Cardiac muscle cell (in vitro differentiated cells and primary cell): ENCODE measurements at regions not wholly inside any gene's neighbourhood (a gene's known extent, or its start where the extent isn't known, plus 50 kb on each side); places are given as distances from the start of the nearest gene placed in this dataset.

ENCODE experiments used
- DNase-seq, 2 donors: peaks; one replicate each; pipeline versions ENCODE4 v3.0.0 to v3.0.0-alpha.2; 2010 to 2017; ENCODE audit warnings: low read depth in 1 of 2, low spot score in 1 of 2
- H3K27ac ChIP-seq: fragments of 200-600 bp; sonication (generic); 2 replicates; pipeline ENCODE4 v1.5.1; 2016
- H3K27me3 ChIP-seq: fragments of 200-600 bp; sonication (generic); 2 replicates; pipeline ENCODE4 v1.6.0; 2016; ENCODE audit warnings: control low read depth
- H3K36me3 ChIP-seq: fragments of 200-600 bp; sonication (generic); 2 replicates; pipeline ENCODE4 v1.5.1; 2016; ENCODE audit warnings: control low read depth
- H3K4me1 ChIP-seq: fragments of 200-600 bp; sonication (generic); 2 replicates; pipeline ENCODE4 v1.8.1; 2017; ENCODE audit warnings: low read depth, mild to moderate bottlenecking, mixed run types
- H3K4me3 ChIP-seq: fragments of 200-600 bp; sonication (generic); 2 replicates; pipeline ENCODE4 v1.5.1; 2016; ENCODE audit warnings: mild to moderate bottlenecking
- H3K9me3 ChIP-seq: fragments of 200-600 bp; sonication (generic); 2 replicates; pipeline ENCODE4 v1.5.1; 2017; ENCODE audit warnings: low read depth, mild to moderate bottlenecking, control low read depth
- TF ChIP-seq, protein P1 (sequence below): IDR thresholded peaks from 2 replicates; pipeline ENCODE4 v1.5.1; 2012; ENCODE audit warnings: low read depth, mild to moderate bottlenecking, low read length

DNA sequence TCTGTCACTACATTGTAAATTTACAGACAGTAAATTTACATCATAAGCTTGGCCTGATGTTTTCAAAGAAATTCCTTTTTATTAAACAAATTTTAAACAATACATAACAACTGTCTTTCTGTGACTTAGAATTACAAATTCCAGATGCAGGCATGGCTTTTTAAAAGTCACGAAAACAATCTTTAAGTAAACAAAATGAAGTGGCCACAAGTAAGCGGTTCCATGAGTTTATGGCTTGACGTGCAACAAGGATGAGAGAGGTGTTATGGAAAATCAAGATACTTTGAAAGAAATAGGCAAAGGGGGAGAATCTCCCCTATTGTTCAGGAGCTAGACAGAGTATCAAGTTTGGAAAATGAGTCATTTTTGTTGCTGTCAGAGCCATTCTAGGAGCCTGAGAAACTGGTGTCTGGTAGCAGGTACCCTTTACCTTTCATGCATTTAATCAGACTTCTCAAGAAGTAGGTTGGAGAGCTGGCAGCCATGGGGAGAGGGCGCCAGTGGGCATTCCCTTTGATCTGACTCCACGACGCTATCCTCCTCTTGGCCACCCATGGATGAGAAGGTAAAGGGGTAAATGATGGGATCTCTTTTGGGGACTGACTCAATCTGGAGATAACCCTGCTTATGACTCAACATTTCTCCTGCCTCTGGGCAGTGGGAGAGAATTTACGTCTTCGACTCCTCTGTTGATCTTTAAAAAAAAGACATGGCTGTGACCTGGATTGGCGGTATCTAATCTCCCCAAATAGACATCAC is 217.2 kb downstream of the SPRY1 start:
- TF ChIP-seq, protein P1, sequence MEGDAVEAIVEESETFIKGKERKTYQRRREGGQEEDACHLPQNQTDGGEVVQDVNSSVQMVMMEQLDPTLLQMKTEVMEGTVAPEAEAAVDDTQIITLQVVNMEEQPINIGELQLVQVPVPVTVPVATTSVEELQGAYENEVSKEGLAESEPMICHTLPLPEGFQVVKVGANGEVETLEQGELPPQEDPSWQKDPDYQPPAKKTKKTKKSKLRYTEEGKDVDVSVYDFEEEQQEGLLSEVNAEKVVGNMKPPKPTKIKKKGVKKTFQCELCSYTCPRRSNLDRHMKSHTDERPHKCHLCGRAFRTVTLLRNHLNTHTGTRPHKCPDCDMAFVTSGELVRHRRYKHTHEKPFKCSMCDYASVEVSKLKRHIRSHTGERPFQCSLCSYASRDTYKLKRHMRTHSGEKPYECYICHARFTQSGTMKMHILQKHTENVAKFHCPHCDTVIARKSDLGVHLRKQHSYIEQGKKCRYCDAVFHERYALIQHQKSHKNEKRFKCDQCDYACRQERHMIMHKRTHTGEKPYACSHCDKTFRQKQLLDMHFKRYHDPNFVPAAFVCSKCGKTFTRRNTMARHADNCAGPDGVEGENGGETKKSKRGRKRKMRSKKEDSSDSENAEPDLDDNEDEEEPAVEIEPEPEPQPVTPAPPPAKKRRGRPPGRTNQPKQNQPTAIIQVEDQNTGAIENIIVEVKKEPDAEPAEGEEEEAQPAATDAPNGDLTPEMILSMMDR = no peak
- no peaks in the 10 kb centered on the region for H3K36me3 ChIP-seq
- no peaks in the 10 kb centered on the region for H3K9me3 ChIP-seq
- no peaks in the 10 kb centered on the region for H3K4me1 ChIP-seq
- no peaks in the 10 kb centered on the region for H3K27me3 ChIP-seq
- DNase-seq = no peak
- H3K4me3 ChIP-seq = no peak overlapping the region
- no peak overlapping the region for H3K27ac ChIP-seq

DNA sequence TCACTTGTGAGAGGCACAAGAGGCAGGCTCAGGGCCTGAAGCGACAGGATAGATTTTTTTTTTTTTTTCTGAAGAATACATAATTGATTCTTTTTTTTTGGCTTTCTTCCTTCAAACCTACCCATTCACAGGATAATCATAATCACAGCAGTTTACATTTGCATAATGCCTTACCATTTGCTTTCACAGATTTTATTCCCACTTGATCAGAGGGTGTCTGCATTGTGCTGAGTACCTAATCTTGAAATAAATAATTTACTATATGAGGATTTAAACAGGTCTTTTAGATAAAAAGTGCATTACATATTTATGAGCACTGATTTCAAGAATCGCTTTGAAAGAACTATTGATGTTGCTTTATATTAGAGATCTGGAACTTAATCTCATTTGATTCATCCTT is 219.3 kb downstream of the SPRY1 start:
- Histone ChIP-seq H3K4me1 (peaks cover 2% of the 10 kb centered on the region), H3K9me3 (no peaks in the 10 kb centered on the region), H3K36me3 (no peaks in the 10 kb centered on the region), H3K4me3 (no peak overlapping the region), H3K27me3 (no peaks in the 10 kb centered on the region), H3K27ac (no peak overlapping the region)
- TF ChIP-seq, protein P1 = no peak
- no peak for DNase-seq

- peak in 1 of 2 donors; percentile 86 for DNase-seq
- TF ChIP-seq, protein P1 = no peak
- Histone ChIP-seq H3K4me3 (no peak overlapping the region), H3K9me3 (no peaks in the 10 kb centered on the region), H3K4me1 (peaks cover 6% of the 10 kb centered on the region), H3K36me3 (no peaks in the 10 kb centered on the region), H3K27ac (no peak overlapping the region), H3K27me3 (no peaks in the 10 kb centered on the region)
Measured at GRCh38 chr4:123616951-123617461, 220.4 kb downstream of the SPRY1 start.

DNA sequence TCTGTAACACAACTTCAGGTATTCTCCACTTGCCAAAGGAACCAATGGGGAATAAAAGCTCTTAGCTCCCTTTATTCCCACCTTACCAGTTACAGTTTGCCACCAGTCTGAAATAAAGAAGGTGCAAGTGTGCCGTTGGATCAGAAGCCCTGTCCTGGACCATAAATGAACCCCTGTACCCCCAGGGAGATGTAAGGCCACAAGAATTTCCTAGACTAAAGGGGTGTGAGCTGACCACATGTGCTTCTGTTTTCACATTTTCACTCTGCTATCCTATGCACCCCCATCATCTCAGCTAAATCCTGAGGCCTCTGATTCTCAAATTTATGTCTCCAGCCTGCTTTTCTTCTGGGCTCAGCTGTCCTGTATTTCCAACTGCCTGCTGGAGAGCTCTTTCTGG is 221.2 kb downstream of the SPRY1 start:
- peaks cover 6% of the 10 kb centered on the region for H3K4me1 ChIP-seq
- H3K4me3 ChIP-seq = no peak overlapping the region
- H3K36me3 ChIP-seq = no peaks in the 10 kb centered on the region
- TF ChIP-seq, protein P1 = no peak
- no peak overlapping the region for H3K27ac ChIP-seq
- H3K27me3 ChIP-seq = no peaks in the 10 kb centered on the region
- no peaks in the 10 kb centered on the region for H3K9me3 ChIP-seq
- DNase-seq = no peak

- Histone ChIP-seq H3K36me3 (no peaks in the 10 kb centered on the region), H3K4me3 (no peak overlapping the region), H3K4me1 (peaks cover 9% of the 10 kb centered on the region), H3K9me3 (no peaks in the 10 kb centered on the region), H3K27me3 (no peaks in the 10 kb centered on the region), H3K27ac (no peak overlapping the region)
- TF ChIP-seq, protein P1 = no peak
- DNase-seq = no peak
Measured at GRCh38 chr4:123618606-123619005, 222.0 kb downstream of the SPRY1 start.
